Gastroesophageal sphincter (tissue), 3 donors: ENCODE measurements at regions not wholly inside any gene's neighbourhood (a gene's known extent, or its start where the extent isn't known, plus 50 kb on each side); places are given as distances from the start of the nearest gene placed in this dataset.

Experiments used
- POLR2A ChIP-seq, 2 donors: fragments of 450-650 bp; IDR thresholded peaks; one replicate each; pipeline ENCODE4 v1.6.1; 2017; ENCODE audit warnings: antibody characterized with exemption in 2 of 2, mild to moderate bottlenecking in 2 of 2, moderate library complexity in 1 of 2
- TF ChIP-seq, protein P1 (sequence below), 4 experiments: fragments of 200-600 bp in 2 of 4; fragments of 450-650 bp in 2 of 4; sonication (generic) in 1 of 4; IDR thresholded peaks; one replicate each; pipeline ENCODE4 v1.5.1; 2017 to 2019; ENCODE audit warnings: antibody characterized with exemption in 4 of 4, mild to moderate bottlenecking in 2 of 4, moderate library complexity in 2 of 4

DNA sequence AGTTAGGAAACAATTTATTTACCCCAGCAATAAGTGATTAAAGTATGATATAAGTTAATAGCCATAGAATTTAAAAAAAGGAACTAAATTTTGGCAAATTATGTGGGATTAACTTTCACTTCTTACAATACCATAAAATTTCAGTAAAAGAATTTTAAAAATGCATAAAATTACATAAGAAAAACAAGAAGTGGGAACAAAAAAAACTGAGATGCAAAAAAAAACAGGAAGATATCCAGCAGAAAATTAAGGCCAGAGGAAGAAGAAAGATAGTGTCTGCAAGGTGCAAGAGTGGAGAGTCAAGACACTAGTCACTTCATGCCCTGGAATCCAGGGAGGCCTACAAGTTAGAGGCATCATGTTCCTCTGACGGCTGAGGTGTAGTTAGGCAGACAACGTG, 184.2 kb downstream of the GASK1B start:
- TF ChIP-seq, protein P1, sequence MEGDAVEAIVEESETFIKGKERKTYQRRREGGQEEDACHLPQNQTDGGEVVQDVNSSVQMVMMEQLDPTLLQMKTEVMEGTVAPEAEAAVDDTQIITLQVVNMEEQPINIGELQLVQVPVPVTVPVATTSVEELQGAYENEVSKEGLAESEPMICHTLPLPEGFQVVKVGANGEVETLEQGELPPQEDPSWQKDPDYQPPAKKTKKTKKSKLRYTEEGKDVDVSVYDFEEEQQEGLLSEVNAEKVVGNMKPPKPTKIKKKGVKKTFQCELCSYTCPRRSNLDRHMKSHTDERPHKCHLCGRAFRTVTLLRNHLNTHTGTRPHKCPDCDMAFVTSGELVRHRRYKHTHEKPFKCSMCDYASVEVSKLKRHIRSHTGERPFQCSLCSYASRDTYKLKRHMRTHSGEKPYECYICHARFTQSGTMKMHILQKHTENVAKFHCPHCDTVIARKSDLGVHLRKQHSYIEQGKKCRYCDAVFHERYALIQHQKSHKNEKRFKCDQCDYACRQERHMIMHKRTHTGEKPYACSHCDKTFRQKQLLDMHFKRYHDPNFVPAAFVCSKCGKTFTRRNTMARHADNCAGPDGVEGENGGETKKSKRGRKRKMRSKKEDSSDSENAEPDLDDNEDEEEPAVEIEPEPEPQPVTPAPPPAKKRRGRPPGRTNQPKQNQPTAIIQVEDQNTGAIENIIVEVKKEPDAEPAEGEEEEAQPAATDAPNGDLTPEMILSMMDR (IDR thresholded peaks at IDR 0.05) = no peak
- no peak for TF ChIP-seq POLR2A (IDR thresholded peaks at IDR 0.05)
